MM.1S (cell line): ENCODE measurements at regions not wholly inside any gene's neighbourhood (a gene's known extent, or its start where the extent isn't known, plus 50 kb on each side); places are given as distances from the start of the nearest gene placed in this dataset.

Source experiments
- EZH2phosphoT487 ChIP-seq: fragments of 300-600 bp; sonication (generic); IDR thresholded peaks from 2 replicates; pipeline ENCODE4 v1.6.1; 2018; ENCODE audit warnings: antibody characterized with exemption, low read length
- TF ChIP-seq, protein P1 (sequence below): fragments of 300-600 bp; sonication (generic); IDR thresholded peaks from 2 replicates; pipeline ENCODE4 v1.5.1; 2016; ENCODE audit warnings: antibody characterized with exemption, low read length, mixed read lengths

DNA sequence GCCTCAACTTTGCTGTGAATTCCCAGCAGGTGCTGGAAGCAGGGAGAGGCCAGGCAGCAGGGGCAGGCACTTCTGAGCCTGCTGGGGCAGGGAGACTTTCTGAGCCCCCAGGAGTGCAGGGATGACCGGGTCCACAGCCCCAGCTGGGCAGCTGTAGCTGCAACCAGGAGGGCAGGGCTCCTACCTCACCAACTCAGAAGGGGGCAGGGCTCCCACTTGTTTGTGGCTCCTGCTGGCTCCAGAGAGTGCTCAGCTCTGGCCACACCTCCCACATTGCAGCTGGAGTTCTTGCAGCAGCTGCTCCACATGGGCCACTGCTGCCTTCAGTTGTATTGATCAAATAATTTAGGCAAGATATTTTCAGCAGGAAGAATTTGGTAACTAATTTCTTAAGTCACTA lies 812.3 kb downstream of the NSUN3 start:
- TF ChIP-seq, protein P1, sequence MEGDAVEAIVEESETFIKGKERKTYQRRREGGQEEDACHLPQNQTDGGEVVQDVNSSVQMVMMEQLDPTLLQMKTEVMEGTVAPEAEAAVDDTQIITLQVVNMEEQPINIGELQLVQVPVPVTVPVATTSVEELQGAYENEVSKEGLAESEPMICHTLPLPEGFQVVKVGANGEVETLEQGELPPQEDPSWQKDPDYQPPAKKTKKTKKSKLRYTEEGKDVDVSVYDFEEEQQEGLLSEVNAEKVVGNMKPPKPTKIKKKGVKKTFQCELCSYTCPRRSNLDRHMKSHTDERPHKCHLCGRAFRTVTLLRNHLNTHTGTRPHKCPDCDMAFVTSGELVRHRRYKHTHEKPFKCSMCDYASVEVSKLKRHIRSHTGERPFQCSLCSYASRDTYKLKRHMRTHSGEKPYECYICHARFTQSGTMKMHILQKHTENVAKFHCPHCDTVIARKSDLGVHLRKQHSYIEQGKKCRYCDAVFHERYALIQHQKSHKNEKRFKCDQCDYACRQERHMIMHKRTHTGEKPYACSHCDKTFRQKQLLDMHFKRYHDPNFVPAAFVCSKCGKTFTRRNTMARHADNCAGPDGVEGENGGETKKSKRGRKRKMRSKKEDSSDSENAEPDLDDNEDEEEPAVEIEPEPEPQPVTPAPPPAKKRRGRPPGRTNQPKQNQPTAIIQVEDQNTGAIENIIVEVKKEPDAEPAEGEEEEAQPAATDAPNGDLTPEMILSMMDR, result no peak
- TF ChIP-seq EZH2phosphoT487, result no peak
